SK-N-SH (cell line): ENCODE measurements at regions not wholly inside any gene's neighbourhood (a gene's known extent, or its start where the extent isn't known, plus 50 kb on each side); places are given as distances from the start of the nearest gene placed in this dataset.

Source experiments
- CTCF ChIA-PET: fragments of 300-600, 350-600 bp; formaldehyde crosslinking; extraction: SDS; loops from one replicate; lab custom pipeline; 2021; lab: Yijun Ruan, JAX
- POLR2A ChIA-PET: fragments of 350-600 bp; sonication (Branson Sonifier 250); formaldehyde crosslinking; extraction: SDS; loops from one replicate; lab custom pipeline; 2020; ENCODE audit warnings: antibody characterized with exemption, inconsistent platforms; lab: Yijun Ruan, JAX
- DNase-seq: peaks from one replicate; pipeline ENCODE4 v3.0.0; 2012
- H2AFZ ChIP-seq: fragments of 200-600 bp; sonication (generic); 2 replicates; pipeline ENCODE4 v1.8.1; 2016; ENCODE audit warnings: antibody characterized with exemption, mild to moderate bottlenecking, low read depth
- H3F3A ChIP-seq: fragments of 200-600 bp; sonication (generic); replicated peaks from 2 replicates; pipeline ENCODE3; 2016; ENCODE audit warnings: antibody characterized with exemption, mild to moderate bottlenecking; ENCODE audit not compliant: insufficient read depth
- H3K27ac ChIP-seq, 2 experiments: fragments of 200-500 bp in 1 of 2; fragments of 200-600 bp in 1 of 2; sonication (Bioruptor generic) in 1 of 2; sonication (generic), shearing (Covaris generic) in 1 of 2; 2 replicates each; pipeline versions ENCODE4 v1.5.1 to v1.6.1; 2014 to 2016; ENCODE audit warnings: low read depth in 2 of 2, inconsistent platforms in 1 of 2, low read length in 1 of 2, mild to moderate bottlenecking in 1 of 2, mixed read lengths in 1 of 2
- H3K27me3 ChIP-seq: fragments of 200-600 bp; sonication (generic), shearing (Covaris generic); 2 replicates; pipeline ENCODE4 v1.6.1; 2016; ENCODE audit warnings: mixed run types; ENCODE audit not compliant: insufficient read depth
- H3K36me3 ChIP-seq, 2 experiments: fragments of 200-500 bp in 1 of 2; fragments of 200-600 bp in 1 of 2; sonication (Bioruptor generic) in 1 of 2; sonication (generic) in 1 of 2; replicated peaks in 1 of 2; 2 replicates each; pipeline versions ENCODE3 to v1.5.1; 2014 to 2016; ENCODE audit warnings: low read length in 1 of 2, mild to moderate bottlenecking in 1 of 2; ENCODE audit not compliant: insufficient read depth in 2 of 2, control insufficient read depth in 1 of 2
- H3K4me1 ChIP-seq, 2 experiments: fragments of 200-500 bp in 1 of 2; fragments of 200-600 bp in 1 of 2; sonication (Bioruptor generic) in 1 of 2; sonication (generic), shearing (Covaris generic) in 1 of 2; 2 replicates each; pipeline versions ENCODE4 v1.5.1 to v1.6.1; 2014 to 2016; ENCODE audit warnings: low read depth in 1 of 2, low read length in 1 of 2, mixed run types in 1 of 2; ENCODE audit not compliant: insufficient read depth in 2 of 2, control insufficient read depth in 1 of 2
- H3K4me2 ChIP-seq: fragments of 200-600 bp; sonication (generic), shearing (Covaris generic); 2 replicates; pipeline ENCODE4 v1.6.1; 2017; ENCODE audit warnings: mixed run types
- H3K4me3 ChIP-seq, 2 experiments: fragments of 200-500 bp in 1 of 2; fragments of 200-600 bp in 1 of 2; sonication (Bioruptor generic) in 1 of 2; sonication (generic), shearing (Covaris generic) in 1 of 2; 2 replicates each; pipeline versions ENCODE4 v1.5.1 to v1.8.1; 2014 to 2016; ENCODE audit warnings: low read depth in 2 of 2, inconsistent platforms in 1 of 2, low read length in 1 of 2, mild to moderate bottlenecking in 1 of 2, mixed read lengths in 1 of 2, moderate library complexity in 1 of 2
- H3K79me2 ChIP-seq: fragments of 200-600 bp; sonication (generic); 2 replicates; pipeline ENCODE4 v1.8.1; 2017; ENCODE audit warnings: mild to moderate bottlenecking; ENCODE audit not compliant: insufficient read depth
- H3K9ac ChIP-seq: fragments of 200-600 bp; sonication (generic); 2 replicates; pipeline ENCODE4 v1.6.1; 2017; ENCODE audit warnings: mixed run types
- H3K9me2 ChIP-seq: fragments of 200-600 bp; sonication (generic); 2 replicates; pipeline ENCODE4 v1.6.1; 2017; ENCODE audit warnings: mixed run types
- H3K9me3 ChIP-seq: fragments of 200-600 bp; sonication (generic); 2 replicates; pipeline ENCODE4 v1.6.1; 2017; ENCODE audit warnings: mixed run types, mild to moderate bottlenecking, moderate library complexity
- H4K20me1 ChIP-seq: fragments of 200-600 bp; sonication (generic); 2 replicates; pipeline ENCODE4 v1.6.1; 2017; ENCODE audit warnings: mild to moderate bottlenecking, mixed run types; ENCODE audit not compliant: insufficient read depth
- EP300 ChIP-seq, 2 experiments: IDR thresholded peaks; 2 replicates each; pipeline versions ENCODE4 v1.4.0 to v1.6.1; 2012; ENCODE audit warnings: borderline replicate concordance in 1 of 2, low read depth in 1 of 2, low read length in 1 of 2
- EZH2phosphoT487 ChIP-seq: fragments of 200-600 bp; sonication (generic); IDR thresholded peaks from 2 replicates; pipeline ENCODE4 v1.6.1; 2017; ENCODE audit warnings: low read depth, mixed run types, mild to moderate bottlenecking, antibody characterized with exemption, moderate library complexity, borderline replicate concordance
- FOSL2 ChIP-seq: IDR thresholded peaks from 2 replicates; pipeline ENCODE4 v1.4.0; 2012; ENCODE audit warnings: low read depth, mild to moderate bottlenecking, moderate library complexity, borderline replicate concordance
- FOXJ3 ChIP-seq: sonication (generic); formaldehyde crosslinking; IDR thresholded peaks from 2 replicates; pipeline ENCODE4 v1.5.1; 2020; ENCODE audit warnings: mild to moderate bottlenecking, missing genetic modification reagents
- GATA2 ChIP-seq: sonication (generic); formaldehyde crosslinking; IDR thresholded peaks from 2 replicates; pipeline ENCODE4 v1.5.0; 2020; ENCODE audit warnings: mild to moderate bottlenecking, missing genetic modification reagents
- JUND ChIP-seq: IDR thresholded peaks from 2 replicates; pipeline ENCODE4 v1.4.0; 2012
- MAX ChIP-seq: IDR thresholded peaks from 2 replicates; pipeline ENCODE4 v1.4.0; 2012; ENCODE audit warnings: low read depth
- MXI1 ChIP-seq: IDR thresholded peaks from 2 replicates; pipeline ENCODE4 v1.6.1; 2012; ENCODE audit warnings: mild to moderate bottlenecking, low read depth, low read length, improper control_type of control experiment
- NRF1 ChIP-seq: IDR thresholded peaks from 2 replicates; pipeline ENCODE4 v1.6.1; 2012; ENCODE audit warnings: low read depth, mild to moderate bottlenecking, low read length
- REST ChIP-seq: IDR thresholded peaks from 2 replicates; pipeline ENCODE4 v1.6.1; 2012; ENCODE audit warnings: mild to moderate bottlenecking, low read depth, low read length, moderate library complexity
- SIN3A ChIP-seq: IDR thresholded peaks from 2 replicates; pipeline ENCODE4 v1.6.1; 2012; ENCODE audit warnings: low read depth, mild to moderate bottlenecking, low read length, moderate library complexity, borderline replicate concordance
- SMC3 ChIP-seq: IDR thresholded peaks from 2 replicates; pipeline ENCODE4 v1.6.1; 2012; ENCODE audit warnings: low read depth, low read length, improper control_type of control experiment
- TCF12 ChIP-seq: IDR thresholded peaks from 2 replicates; pipeline ENCODE4 v1.4.0; 2012
- TEAD4 ChIP-seq: IDR thresholded peaks from 2 replicates; pipeline ENCODE4 v1.4.0; 2012; ENCODE audit warnings: mild to moderate bottlenecking, borderline replicate concordance; ENCODE audit not compliant: insufficient read depth
- USF1 ChIP-seq: IDR thresholded peaks from 2 replicates; pipeline ENCODE4 v1.4.0; 2012; ENCODE audit warnings: low read depth, borderline replicate concordance
- YY1 ChIP-seq: IDR thresholded peaks from 2 replicates; pipeline ENCODE4 v1.4.0; 2012; ENCODE audit warnings: low read depth, mild to moderate bottlenecking
- WGBS: methylation state at CpG from one replicate; pipeline ENCODE4 v1.1.6; 2017; ENCODE audit warnings: low lambda C conversion rate; 5-methylcytosine and 5-hydroxymethylcytosine counted together
- TF ChIP-seq, protein P1 (sequence below): fragments of 150-350 bp; IDR thresholded peaks from 2 replicates; pipeline ENCODE4 v1.6.1; 2016; ENCODE audit warnings: mild to moderate bottlenecking, low read depth, low read length
- TF ChIP-seq, protein P2 (sequence below): IDR thresholded peaks from 2 replicates; pipeline ENCODE4; 2012

DNA sequence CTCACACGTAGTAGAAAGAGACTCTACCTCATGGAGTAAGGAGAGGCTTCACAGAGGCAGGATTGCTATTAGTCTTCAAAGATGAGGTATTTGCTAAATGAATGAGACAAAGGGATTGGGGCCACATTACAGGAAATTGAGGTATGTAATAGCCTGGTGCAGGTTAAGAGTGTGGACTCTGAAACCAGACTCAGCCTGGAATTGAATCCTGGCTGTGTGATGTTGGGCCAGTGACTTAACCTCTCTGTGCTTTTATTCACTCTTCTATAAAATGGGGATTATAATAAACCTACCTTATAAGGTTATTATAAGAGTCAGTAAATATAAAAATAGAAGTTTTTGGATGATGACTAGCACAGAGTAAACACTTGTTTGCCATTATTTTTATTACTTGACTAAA lies 64.7 kb upstream of the ATRNL1 start:
- no peak for TF ChIP-seq MXI1
- no peak for TF ChIP-seq YY1
- TF ChIP-seq, protein P1, sequence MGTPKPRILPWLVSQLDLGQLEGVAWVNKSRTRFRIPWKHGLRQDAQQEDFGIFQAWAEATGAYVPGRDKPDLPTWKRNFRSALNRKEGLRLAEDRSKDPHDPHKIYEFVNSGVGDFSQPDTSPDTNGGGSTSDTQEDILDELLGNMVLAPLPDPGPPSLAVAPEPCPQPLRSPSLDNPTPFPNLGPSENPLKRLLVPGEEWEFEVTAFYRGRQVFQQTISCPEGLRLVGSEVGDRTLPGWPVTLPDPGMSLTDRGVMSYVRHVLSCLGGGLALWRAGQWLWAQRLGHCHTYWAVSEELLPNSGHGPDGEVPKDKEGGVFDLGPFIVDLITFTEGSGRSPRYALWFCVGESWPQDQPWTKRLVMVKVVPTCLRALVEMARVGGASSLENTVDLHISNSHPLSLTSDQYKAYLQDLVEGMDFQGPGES: no peak
- TF ChIP-seq TEAD4: no peak
- H3K9ac ChIP-seq: no peak overlapping the region
- peaks cover 0 to 21% of the 10 kb centered on the region in 2 experiments; a peak in 2 of 4 replicates for H3K4me1 ChIP-seq
- no peaks in the 10 kb centered on the region for H3K79me2 ChIP-seq
- H2AFZ ChIP-seq: no peak overlapping the region
- POLR2A ChIA-PET: no interaction called here
- 67% methylated on average over 1 of the region's 1 CpG for WGBS
- no peak overlapping the region for H3K4me3 ChIP-seq
- H3K9me2 ChIP-seq: no peaks in the 10 kb centered on the region
- H3K27ac ChIP-seq: no peak overlapping the region
- no peaks in the 10 kb centered on the region for H4K20me1 ChIP-seq
- DNase-seq: no peak
- H3K27me3 ChIP-seq: no peaks in the 10 kb centered on the region
- CTCF ChIA-PET: interaction anchor here (0.9 to 3.0 kb wide), 2 partner anchors 22 to 152 kb away, joined by 3 to 11 read pairs; no protein-coding TSS in a partner anchor
- no peaks in the 10 kb centered on the region for H3K9me3 ChIP-seq
- no peaks in the 10 kb centered on the region for H3K36me3 ChIP-seq
- no peaks in the 10 kb centered on the region for H3F3A ChIP-seq
- H3K4me2 ChIP-seq: no peak overlapping the region

- Histone ChIP-seq H3K36me3 (no peaks in the 10 kb centered on the region), H3K27ac (peak overlapping the region in 1 of 2 experiments; percentile 84; a peak in 2 of 4 replicates), H3K27me3 (no peaks in the 10 kb centered on the region), H3F3A (no peaks in the 10 kb centered on the region), H3K79me2 (no peaks in the 10 kb centered on the region), H3K4me2 (no peak overlapping the region), H4K20me1 (no peaks in the 10 kb centered on the region), H3K4me1 (peaks cover 0 to 21% of the 10 kb centered on the region in 2 experiments; a peak in 2 of 4 replicates), H3K9me2 (no peaks in the 10 kb centered on the region), H2AFZ (no peak overlapping the region), H3K9ac (no peak overlapping the region), H3K9me3 (no peaks in the 10 kb centered on the region), H3K4me3 (no peak overlapping the region)
- no peak for DNase-seq
- POLR2A ChIA-PET: interaction anchor here (1.1 to 1.3 kb wide), 3 partner anchors 63 to 92 kb away, joined by 4 to 6 read pairs (median 5); partner anchors contain the start of gene TRUB1
- WGBS: 88% methylated on average over 8 of the region's 8 CpGs
- CTCF ChIA-PET: interaction anchor here (1.9 to 3.0 kb wide), 2 partner anchors 64 to 153 kb away, joined by 8 to 11 read pairs; no protein-coding TSS in a partner anchor
- TF ChIP-seq GATA2 (CRISPR knock-in tag): no peak
- TF ChIP-seq JUND: no peak
- TF ChIP-seq FOXJ3 (CRISPR knock-in tag): no peak
- TF ChIP-seq SMC3: no peak
- no peak for TF ChIP-seq EP300 (IDR thresholded peaks at IDR 0.05; ENCODE audit: borderline replicate concordance in 1 of 2, low read depth in 1 of 2, low read length in 1 of 2)
- TF ChIP-seq USF1: no peak
- TF ChIP-seq REST: no peak
- TF ChIP-seq MXI1: no peak
- no peak for TF ChIP-seq FOSL2
- no peak for TF ChIP-seq MAX
- no peak for TF ChIP-seq NRF1
- TF ChIP-seq, protein P2, sequence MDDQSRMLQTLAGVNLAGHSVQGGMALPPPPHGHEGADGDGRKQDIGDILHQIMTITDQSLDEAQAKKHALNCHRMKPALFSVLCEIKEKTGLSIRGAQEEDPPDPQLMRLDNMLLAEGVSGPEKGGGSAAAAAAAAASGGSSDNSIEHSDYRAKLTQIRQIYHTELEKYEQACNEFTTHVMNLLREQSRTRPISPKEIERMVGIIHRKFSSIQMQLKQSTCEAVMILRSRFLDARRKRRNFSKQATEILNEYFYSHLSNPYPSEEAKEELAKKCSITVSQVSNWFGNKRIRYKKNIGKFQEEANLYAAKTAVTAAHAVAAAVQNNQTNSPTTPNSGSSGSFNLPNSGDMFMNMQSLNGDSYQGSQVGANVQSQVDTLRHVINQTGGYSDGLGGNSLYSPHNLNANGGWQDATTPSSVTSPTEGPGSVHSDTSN: no peak
- TF ChIP-seq SIN3A: no peak
- no peak for TF ChIP-seq EZH2phosphoT487
- TF ChIP-seq TCF12: no peak
Measured at GRCh38 chr10:115029452-115030375, 63.5 kb upstream of the ATRNL1 start.
